Right lobe of liver (tissue), 4 donors: ENCODE measurements at regions not wholly inside any gene's neighbourhood (a gene's known extent, or its start where the extent isn't known, plus 50 kb on each side); places are given as distances from the start of the nearest gene placed in this dataset.

Source experiments
- POLR2A ChIP-seq: fragments of 450-650 bp; IDR thresholded peaks from one replicate; pipeline ENCODE4 v1.6.1; 2017; ENCODE audit warnings: antibody characterized with exemption, mild to moderate bottlenecking
- TF ChIP-seq, protein P1 (sequence below), 4 donors: fragments of 200-600 bp in 3 of 4; fragments of 450-650 bp in 1 of 4; IDR thresholded peaks; one replicate each; pipeline versions ENCODE4 v1.5.1 to v1.8.0; 2016 to 2022; ENCODE audit warnings: antibody characterized with exemption in 4 of 4, mild to moderate bottlenecking in 2 of 4
- donor health status: DM: no; HTN: no; CAD: no.
- donor health status: DM: no; HTN: no; CAD: no.
- donor health status: DM: no; HTN: yes; CAD: no.

DNA sequence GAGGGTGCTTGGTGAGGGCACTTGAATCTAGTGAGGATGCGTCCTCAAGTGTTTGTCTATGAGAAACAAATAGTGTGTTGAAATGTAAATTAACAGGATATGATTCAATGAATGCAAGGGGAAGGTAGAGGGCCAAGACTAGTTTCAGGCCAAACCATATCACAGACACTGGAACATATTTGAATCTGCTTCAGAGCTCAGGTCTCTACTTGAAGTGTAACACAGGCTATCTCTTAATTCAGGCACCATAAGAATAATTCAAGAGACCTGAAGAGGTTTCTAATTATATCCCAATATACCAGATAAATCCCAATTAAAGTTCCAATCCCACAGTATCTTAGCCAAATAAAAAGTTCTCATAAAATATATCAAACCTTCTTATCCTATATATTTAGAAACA is 146.5 kb upstream of the INTU start:
- TF ChIP-seq, protein P1, sequence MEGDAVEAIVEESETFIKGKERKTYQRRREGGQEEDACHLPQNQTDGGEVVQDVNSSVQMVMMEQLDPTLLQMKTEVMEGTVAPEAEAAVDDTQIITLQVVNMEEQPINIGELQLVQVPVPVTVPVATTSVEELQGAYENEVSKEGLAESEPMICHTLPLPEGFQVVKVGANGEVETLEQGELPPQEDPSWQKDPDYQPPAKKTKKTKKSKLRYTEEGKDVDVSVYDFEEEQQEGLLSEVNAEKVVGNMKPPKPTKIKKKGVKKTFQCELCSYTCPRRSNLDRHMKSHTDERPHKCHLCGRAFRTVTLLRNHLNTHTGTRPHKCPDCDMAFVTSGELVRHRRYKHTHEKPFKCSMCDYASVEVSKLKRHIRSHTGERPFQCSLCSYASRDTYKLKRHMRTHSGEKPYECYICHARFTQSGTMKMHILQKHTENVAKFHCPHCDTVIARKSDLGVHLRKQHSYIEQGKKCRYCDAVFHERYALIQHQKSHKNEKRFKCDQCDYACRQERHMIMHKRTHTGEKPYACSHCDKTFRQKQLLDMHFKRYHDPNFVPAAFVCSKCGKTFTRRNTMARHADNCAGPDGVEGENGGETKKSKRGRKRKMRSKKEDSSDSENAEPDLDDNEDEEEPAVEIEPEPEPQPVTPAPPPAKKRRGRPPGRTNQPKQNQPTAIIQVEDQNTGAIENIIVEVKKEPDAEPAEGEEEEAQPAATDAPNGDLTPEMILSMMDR (IDR thresholded peaks at IDR 0.05): no peak
- no peak for TF ChIP-seq POLR2A
